VCaP (cell line): ENCODE measurements at regions not wholly inside any gene's neighbourhood (a gene's known extent, or its start where the extent isn't known, plus 50 kb on each side); places are given as distances from the start of the nearest gene placed in this dataset.

Source experiments
- H3K27ac ChIP-seq: fragments of 450-650 bp; 2 replicates; pipeline ENCODE4 v1.5.1; 2017
- TF ChIP-seq, protein P1 (sequence below): fragments of 450-650 bp; conservative IDR thresholded peaks from 2 replicates; pipeline ENCODE4 v1.5.1; 2017; ENCODE audit warnings: mild to moderate bottlenecking, moderate library complexity

DNA sequence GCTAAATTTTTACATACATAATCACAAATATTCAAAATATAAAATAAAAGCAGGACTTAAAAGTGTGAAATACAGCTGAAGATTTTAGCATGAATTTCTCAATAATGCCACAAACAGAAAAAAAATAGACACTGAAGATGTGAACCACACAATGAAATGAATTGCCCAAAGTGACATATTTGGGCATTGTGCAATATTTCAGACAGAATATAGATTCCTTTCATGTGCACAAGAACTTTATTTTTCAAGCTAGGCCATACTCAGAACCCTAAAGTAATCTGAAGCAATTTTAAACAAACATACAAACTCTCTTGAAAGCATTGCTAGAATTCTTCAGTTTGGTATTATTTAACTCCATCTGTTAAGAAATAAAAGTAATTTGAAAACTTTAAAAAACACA, 764.1 kb downstream of the STIM2 start:
- TF ChIP-seq, protein P1, sequence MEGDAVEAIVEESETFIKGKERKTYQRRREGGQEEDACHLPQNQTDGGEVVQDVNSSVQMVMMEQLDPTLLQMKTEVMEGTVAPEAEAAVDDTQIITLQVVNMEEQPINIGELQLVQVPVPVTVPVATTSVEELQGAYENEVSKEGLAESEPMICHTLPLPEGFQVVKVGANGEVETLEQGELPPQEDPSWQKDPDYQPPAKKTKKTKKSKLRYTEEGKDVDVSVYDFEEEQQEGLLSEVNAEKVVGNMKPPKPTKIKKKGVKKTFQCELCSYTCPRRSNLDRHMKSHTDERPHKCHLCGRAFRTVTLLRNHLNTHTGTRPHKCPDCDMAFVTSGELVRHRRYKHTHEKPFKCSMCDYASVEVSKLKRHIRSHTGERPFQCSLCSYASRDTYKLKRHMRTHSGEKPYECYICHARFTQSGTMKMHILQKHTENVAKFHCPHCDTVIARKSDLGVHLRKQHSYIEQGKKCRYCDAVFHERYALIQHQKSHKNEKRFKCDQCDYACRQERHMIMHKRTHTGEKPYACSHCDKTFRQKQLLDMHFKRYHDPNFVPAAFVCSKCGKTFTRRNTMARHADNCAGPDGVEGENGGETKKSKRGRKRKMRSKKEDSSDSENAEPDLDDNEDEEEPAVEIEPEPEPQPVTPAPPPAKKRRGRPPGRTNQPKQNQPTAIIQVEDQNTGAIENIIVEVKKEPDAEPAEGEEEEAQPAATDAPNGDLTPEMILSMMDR = no peak
- no peak overlapping the region for H3K27ac ChIP-seq

DNA sequence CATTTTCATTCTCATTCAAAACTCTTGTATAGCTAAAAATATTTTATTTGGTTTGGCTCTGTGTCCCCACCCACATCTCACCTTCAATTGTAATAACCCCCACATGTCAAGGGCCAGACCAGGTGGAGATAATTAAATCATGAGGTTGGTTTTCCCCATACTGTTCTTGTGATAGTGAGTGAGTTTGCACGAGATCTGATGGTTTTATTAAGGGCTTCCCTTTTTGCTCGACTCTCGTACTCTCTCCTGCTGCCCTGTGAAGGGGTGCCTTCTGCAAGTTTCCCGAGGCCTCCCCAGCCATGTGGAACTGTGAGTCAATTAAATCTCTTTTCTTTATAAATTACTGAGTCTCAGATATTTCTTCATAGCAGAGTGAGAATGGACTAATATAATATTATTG, 768.0 kb downstream of the STIM2 start:
- TF ChIP-seq, protein P1 = no peak
- no peak overlapping the region for H3K27ac ChIP-seq

DNA sequence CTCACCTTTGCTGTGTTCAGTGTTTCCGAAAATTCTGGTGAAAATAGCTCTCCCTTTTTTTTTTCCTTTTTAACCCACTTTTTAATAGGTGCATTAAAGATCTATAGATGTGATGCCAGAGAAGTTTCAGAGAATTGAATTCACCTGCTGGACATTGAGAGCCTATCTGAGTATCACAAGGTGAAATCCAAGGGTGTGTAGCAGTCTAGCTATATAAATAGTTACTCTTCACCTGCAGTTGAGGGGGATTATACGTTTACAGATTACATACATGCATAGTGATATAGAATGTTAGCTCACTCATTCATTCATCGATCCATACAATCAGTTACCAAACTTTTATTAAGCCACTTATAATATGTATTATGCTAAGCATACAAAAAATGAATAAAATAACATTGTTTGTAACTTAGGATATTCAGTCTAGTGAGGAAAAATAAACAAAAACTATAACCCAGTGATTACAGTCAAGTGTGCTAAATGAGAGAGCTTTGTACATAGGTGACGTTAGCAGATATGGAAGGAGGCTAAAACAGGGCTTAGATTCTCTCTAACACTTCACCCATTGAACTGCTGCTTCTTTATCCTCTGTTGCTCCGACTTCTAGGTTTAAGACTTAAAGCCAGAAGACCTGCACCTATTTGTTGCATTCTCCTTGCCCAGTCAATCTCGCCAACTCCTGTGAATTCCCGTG, 769.0 kb downstream of the STIM2 start:
- H3K27ac ChIP-seq = no peak overlapping the region
- TF ChIP-seq, protein P1 = no peak

DNA sequence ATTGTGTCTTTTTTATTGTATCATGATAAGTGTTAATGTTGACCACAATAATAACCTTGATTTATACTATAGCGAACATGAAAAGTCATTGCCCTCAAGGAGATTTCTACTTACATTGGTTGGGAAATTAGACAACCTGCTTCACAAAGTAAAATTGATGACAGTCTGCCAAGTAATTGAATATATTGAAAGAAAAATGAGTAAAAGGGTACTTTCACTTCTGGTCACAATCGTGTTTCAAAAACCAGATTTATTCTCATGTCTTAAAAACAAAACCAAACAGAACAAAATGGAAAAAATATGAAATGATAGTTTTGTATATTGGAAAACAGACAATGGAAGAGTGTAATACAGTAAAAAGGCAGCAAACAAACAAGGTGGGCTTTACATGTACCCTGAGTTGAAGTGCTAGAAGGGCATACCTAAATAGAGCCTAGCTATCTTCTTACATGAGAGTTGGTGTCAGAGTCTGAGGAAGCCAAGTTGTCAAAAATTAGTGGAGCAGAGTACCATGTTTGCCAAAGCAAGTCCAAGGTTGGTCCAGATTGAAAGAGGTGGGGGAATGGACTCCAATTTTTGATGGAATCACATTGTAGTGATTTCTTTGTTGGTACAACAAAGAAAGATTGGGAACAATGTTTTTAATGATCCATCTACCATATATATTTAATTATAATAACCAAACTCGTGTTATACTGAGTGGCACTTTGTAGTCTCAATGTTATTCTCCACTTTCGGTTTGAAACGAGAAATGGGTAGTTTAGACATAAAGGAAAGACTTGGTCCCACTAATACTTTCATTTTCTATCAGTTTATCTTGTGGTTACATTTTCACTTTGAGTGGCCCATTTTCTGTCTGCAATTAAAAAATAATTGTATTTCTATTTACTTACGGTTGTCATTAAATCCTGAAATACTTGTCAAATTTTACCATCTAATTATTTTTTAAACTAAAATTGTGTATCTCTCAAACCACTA, 775.6 kb downstream of the STIM2 start:
- TF ChIP-seq, protein P1 = no peak
- no peak overlapping the region for H3K27ac ChIP-seq

DNA sequence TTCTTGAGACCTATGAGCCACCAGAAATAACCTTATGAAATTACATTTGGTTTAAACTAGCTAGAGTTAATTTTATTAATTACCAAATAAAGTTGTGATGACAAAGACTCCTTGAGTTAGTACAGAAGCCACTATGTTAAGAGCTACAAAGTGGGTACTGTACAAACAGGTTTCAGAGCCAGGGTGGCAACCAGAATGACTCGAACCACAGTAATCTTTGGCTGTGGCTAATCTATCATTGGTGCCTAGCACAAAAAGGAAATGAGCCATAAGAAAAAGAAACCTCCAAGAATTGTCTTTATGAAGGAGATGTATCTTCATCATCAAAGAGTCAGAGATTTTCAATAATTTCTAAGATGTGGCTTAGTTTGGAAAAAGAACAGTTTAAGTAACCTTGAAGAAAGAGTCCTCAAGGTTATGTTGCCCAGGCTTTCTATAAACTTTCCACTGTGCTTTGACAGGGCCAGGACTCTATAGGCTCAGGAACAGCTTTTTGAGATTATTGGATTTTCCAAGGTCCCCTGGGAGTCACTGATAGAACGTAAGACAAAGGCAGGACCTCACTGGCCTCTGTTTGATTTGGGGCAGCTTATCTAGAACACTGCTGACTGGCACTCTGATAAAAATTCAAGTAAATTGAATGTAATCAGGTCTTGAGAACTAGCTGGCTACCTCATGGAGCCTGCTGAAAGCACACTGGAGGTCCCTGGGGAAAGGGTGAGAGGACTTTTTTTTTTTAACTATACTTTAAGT, 777.7 kb downstream of the STIM2 start:
- no peak overlapping the region for H3K27ac ChIP-seq

DNA sequence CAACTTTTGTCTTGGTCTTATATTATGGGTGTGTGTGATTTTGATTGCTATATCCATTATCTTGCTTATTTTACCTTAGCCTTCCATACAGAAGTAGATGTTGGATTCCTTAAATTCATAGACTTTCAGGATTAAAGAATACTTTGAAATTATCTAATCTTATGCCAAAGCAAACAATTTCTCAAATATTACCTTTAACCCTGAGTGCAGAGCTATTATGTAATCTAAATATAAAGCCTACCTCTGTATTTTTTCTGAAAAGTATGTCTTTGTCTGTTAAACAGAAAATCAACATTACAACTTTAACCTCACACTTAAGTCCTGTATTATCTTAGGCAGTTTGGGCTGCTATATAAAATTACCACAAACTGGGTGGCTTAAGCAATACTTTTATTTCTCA, 782.5 kb downstream of the STIM2 start:
- TF ChIP-seq, protein P1 = no peak
- H3K27ac ChIP-seq = no peak overlapping the region

More for the DNA sequence above, 777.7 kb downstream of the STIM2 start:
- TF ChIP-seq, protein P1 = no peak

DNA sequence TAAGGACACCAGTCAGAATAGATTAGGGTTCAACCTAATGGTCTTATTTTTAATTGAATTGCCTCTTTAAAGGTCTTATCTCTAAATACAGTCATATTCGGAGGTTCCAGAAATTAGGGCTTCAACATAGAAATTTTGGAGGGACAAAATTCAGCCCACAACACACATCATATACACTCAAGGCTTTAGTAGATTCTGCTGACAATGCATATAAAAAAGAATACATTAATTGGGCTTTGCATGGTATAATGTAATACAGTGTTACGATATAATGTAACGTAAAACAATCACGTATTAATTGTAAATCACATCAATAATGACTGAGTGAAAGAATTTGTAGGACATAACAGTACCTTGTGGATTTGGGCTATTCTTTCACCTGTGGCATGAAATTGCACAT, 787.8 kb downstream of the STIM2 start:
- TF ChIP-seq, protein P1 = no peak
- H3K27ac ChIP-seq = no peak overlapping the region
